ENCODE measurements at regions not wholly inside any gene's neighbourhood (a gene's known extent, or its start where the extent isn't known, plus 50 kb on each side); places are given as distances from the start of the nearest gene placed in this dataset.

DNA sequence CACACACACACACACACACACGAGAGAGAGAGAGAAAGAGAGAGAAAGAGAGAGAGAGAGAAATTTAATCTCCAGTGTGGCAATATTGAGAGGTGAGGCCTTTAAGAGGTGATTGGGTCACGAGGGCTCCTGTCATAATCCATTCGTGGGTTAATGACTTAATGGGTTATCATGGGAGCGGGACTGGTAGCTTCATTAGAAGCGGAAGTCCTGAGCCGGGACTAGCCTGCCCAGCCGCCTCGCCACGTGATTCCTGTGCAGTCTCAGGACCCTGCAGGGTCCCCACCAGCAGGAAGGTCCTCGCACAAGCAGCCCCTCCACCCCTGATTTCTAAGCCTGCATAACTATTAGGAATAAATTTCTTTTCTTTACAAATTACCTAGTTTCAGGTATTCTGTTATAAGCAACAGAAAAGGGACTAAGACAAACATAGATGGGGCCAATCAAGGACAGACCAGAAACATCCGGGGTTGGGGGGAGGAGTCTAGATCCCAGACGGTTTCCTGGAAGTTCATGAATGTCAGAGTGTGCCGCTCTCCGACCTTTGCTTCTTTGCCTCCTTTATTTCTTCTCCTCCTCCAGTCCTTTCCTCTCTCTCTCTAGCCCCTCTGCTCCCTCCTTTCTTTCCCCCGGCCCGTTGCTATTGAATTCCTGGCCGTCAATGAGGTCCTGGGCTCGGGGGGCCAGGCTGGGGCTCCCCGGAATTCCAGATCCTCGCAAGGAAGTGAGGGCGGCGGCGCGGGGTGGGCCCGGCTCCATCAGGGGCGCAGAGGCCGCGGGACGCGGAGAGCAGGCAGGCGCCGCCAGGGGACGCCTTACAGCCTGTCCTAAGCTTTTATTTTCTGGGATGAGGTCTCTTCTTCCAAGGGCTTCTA is 146.8 kb downstream of the CYP26A1 start:
- TF ChIP-seq YY1 (tag by site-specific recombination; IDR thresholded peaks at IDR 0.05), result no peak
- TF ChIP-seq, protein P1, sequence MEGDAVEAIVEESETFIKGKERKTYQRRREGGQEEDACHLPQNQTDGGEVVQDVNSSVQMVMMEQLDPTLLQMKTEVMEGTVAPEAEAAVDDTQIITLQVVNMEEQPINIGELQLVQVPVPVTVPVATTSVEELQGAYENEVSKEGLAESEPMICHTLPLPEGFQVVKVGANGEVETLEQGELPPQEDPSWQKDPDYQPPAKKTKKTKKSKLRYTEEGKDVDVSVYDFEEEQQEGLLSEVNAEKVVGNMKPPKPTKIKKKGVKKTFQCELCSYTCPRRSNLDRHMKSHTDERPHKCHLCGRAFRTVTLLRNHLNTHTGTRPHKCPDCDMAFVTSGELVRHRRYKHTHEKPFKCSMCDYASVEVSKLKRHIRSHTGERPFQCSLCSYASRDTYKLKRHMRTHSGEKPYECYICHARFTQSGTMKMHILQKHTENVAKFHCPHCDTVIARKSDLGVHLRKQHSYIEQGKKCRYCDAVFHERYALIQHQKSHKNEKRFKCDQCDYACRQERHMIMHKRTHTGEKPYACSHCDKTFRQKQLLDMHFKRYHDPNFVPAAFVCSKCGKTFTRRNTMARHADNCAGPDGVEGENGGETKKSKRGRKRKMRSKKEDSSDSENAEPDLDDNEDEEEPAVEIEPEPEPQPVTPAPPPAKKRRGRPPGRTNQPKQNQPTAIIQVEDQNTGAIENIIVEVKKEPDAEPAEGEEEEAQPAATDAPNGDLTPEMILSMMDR (tag by site-specific recombination; IDR thresholded peaks at IDR 0.05), result no peak
- TF ChIP-seq, protein P2, sequence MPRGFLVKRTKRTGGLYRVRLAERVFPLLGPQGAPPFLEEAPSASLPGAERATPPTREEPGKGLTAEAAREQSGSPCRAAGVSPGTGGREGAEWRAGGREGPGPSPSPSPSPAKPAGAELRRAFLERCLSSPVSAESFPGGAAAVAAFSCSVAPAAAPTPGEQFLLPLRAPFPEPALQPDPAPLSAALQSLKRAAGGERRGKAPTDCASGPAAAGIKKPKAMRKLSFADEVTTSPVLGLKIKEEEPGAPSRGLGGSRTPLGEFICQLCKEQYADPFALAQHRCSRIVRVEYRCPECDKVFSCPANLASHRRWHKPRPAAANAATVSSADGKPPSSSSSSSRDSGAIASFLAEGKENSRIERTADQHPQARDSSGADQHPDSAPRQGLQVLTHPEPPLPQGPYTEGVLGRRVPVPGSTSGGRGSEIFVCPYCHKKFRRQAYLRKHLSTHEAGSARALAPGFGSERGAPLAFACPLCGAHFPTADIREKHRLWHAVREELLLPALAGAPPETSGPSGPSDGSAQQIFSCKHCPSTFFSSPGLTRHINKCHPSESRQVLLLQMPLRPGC (tag by site-specific recombination; IDR thresholded peaks at IDR 0.05), result no peak
